CD14-positive monocyte (primary cell): ENCODE measurements at regions not wholly inside any gene's neighbourhood (a gene's known extent, or its start where the extent isn't known, plus 50 kb on each side); places are given as distances from the start of the nearest gene placed in this dataset.
"Not testable (repeated sequence)": the region's sequence is repeated elsewhere in the genome, so short reads cannot be mapped to it uniquely, and the experiment has no call there.

Experiments
- DNase-seq, 3 donors: peaks; one replicate each; pipeline ENCODE4 v3.0.0-alpha.2; 2011 to 2022
- H2AFZ ChIP-seq: 2 replicates; pipeline ENCODE4 v1.6.0; 2012; ENCODE audit warnings: mild to moderate bottlenecking, low read depth, low read length, inconsistent platforms; ENCODE audit not compliant: insufficient read depth, poor library complexity, severe bottlenecking
- H3K27ac ChIP-seq, 2 donors: 1 replicate in 1 of 2; 2 replicates in 1 of 2; pipeline ENCODE4 v1.5.1; 2012 to 2013; ENCODE audit warnings: low read length in 2 of 2, control low read depth in 1 of 2, inconsistent platforms in 1 of 2, low read depth in 1 of 2, mild to moderate bottlenecking in 1 of 2
- H3K27me3 ChIP-seq, 2 donors: one replicate each; pipeline versions ENCODE4 v1.6.0 to v1.6.1; 2011 to 2013; ENCODE audit warnings: low read length in 2 of 2; ENCODE audit not compliant: control insufficient read depth in 2 of 2, insufficient read depth in 2 of 2
- H3K36me3 ChIP-seq, 2 donors: replicated peaks in 1 of 2; 1 replicate in 1 of 2; 2 replicates in 1 of 2; pipeline versions ENCODE4 v1.5.1 to v1.6.1; 2012 to 2013; ENCODE audit warnings: low read length in 2 of 2, control low read depth in 1 of 2, inconsistent platforms in 1 of 2, mild to moderate bottlenecking in 1 of 2; ENCODE audit not compliant: insufficient read depth in 2 of 2, control insufficient read depth in 1 of 2
- H3K4me1 ChIP-seq, 2 donors: 1 replicate in 1 of 2; 2 replicates in 1 of 2; pipeline versions ENCODE4 v1.5.1 to v1.6.1; 2012 to 2013; ENCODE audit warnings: low read length in 2 of 2, control low read depth in 1 of 2, inconsistent platforms in 1 of 2, mild to moderate bottlenecking in 1 of 2, moderate library complexity in 1 of 2; ENCODE audit not compliant: insufficient read depth in 2 of 2, control insufficient read depth in 1 of 2
- H3K4me2 ChIP-seq: replicated peaks from 2 replicates; pipeline ENCODE3; 2012; ENCODE audit warnings: low read length, moderate library complexity, mild to moderate bottlenecking; ENCODE audit not compliant: poor library complexity, severe bottlenecking; ENCODE audit errors: extremely low read depth
- H3K4me3 ChIP-seq, 3 experiments: fragments of 200-600 bp in 1 of 3; sonication (generic) in 1 of 3; replicated peaks in 1 of 3; 1 replicate in 2 of 3; 2 replicates in 1 of 3; pipeline ENCODE4 v1.5.1; 2011 to 2013; ENCODE audit warnings: low read length in 3 of 3, mild to moderate bottlenecking in 3 of 3, control low read depth in 2 of 3, low read depth in 2 of 3, inconsistent platforms in 1 of 3, moderate library complexity in 1 of 3
- H3K79me2 ChIP-seq: 2 replicates; pipeline ENCODE4 v1.6.0; 2012; ENCODE audit warnings: mild to moderate bottlenecking, control low read depth, inconsistent platforms, low read length, moderate library complexity; ENCODE audit not compliant: insufficient read depth
- H3K9ac ChIP-seq: 2 replicates; pipeline ENCODE4 v1.6.0; 2017; ENCODE audit warnings: low read length, mild to moderate bottlenecking; ENCODE audit not compliant: insufficient read depth, poor library complexity, severe bottlenecking
- H3K9me3 ChIP-seq, 2 donors: replicated peaks in 1 of 2; 1 replicate in 1 of 2; 2 replicates in 1 of 2; pipeline versions ENCODE4 v1.5.1 to v1.6.1; 2012 to 2013; ENCODE audit warnings: low read length in 2 of 2, control low read depth in 1 of 2; ENCODE audit not compliant: control insufficient read depth in 1 of 2, insufficient read depth in 1 of 2
- H4K20me1 ChIP-seq: 2 replicates; pipeline ENCODE4 v1.6.0; 2012; ENCODE audit warnings: mild to moderate bottlenecking, low read length, control low read depth, moderate library complexity; ENCODE audit not compliant: insufficient read depth
- H3K27ac Mint-ChIP-seq, 7 donors: one replicate each; pipeline ENCODE4 v1.8.0; 2020; ENCODE audit warnings: mild to moderate bottlenecking in 7 of 7, mixed read lengths in 7 of 7, moderate library complexity in 6 of 7, inconsistent platforms in 2 of 7
- H3K27me3 Mint-ChIP-seq, 3 donors: one replicate each; pipeline ENCODE4 v1.8.0; 2021 to 2022; ENCODE audit warnings: low read depth in 3 of 3, mild to moderate bottlenecking in 3 of 3, mixed read lengths in 3 of 3, moderate library complexity in 3 of 3, inconsistent platforms in 1 of 3
- H3K36me3 Mint-ChIP-seq, 2 donors: one replicate each; pipeline ENCODE4 v1.8.0; 2020; ENCODE audit warnings: mixed read lengths in 2 of 2, inconsistent platforms in 1 of 2, mild to moderate bottlenecking in 1 of 2
- H3K4me1 Mint-ChIP-seq: one replicate; pipeline ENCODE4 v1.8.0; 2020; ENCODE audit warnings: mild to moderate bottlenecking, mixed read lengths
- H3K4me3 Mint-ChIP-seq, 2 donors: one replicate each; pipeline ENCODE4 v1.8.0; 2020; ENCODE audit warnings: mild to moderate bottlenecking in 2 of 2, mixed read lengths in 2 of 2, moderate library complexity in 1 of 2
- H3K9me3 Mint-ChIP-seq, 7 donors: one replicate each; pipeline ENCODE4 v1.8.0; 2020 to 2022; ENCODE audit warnings: mixed read lengths in 7 of 7, mild to moderate bottlenecking in 6 of 7, moderate library complexity in 6 of 7, inconsistent platforms in 2 of 7
- WGBS: methylation state at CpG from one replicate; pipeline ENCODE4 v1.1.5; 2013; ENCODE audit warnings: missing lambda C conversion rate; ENCODE audit not compliant: insufficient coverage; 5-methylcytosine and 5-hydroxymethylcytosine counted together
- intact Hi-C, 2 donors: fragments of 100-400 bp; cut with micrococcal nuclease; formaldehyde crosslinking; loops; one replicate each; pipeline versions ENCODE4 v1.15.0 to v1.15.1; 2023
- TF ChIP-seq, protein P1 (sequence below): fragments of 200-600 bp; IDR thresholded peaks from one replicate; pipeline ENCODE4 v1.8.0; 2022; ENCODE audit warnings: antibody characterized with exemption, mild to moderate bottlenecking

GRCh38 chr9:68593760-68594159 is 53.1 kb upstream of the TMEM252 start:
- H3K9me3 Mint-ChIP-seq: peaks cover under 1 to 17% (median 9%) of the 10 kb centered on the region in 7 donors
- H4K20me1 ChIP-seq, H3K36me3 Mint-ChIP-seq, H3K4me2 ChIP-seq, H3K27me3 Mint-ChIP-seq, H3K36me3 ChIP-seq, H3K27me3 ChIP-seq, H3K79me2 ChIP-seq, intact Hi-C loops, H3K4me3 Mint-ChIP-seq, H3K4me1 ChIP-seq, DNase-seq, H3K4me1 Mint-ChIP-seq, H3K27ac ChIP-seq, H3K4me3 ChIP-seq, H3K27ac Mint-ChIP-seq, H3K9ac ChIP-seq, H2AFZ ChIP-seq: not testable (repeated sequence)
- WGBS: no CpG with 5 or more reads among the region's 2 CpGs
- H3K9me3 ChIP-seq: peaks cover 0 to 11% of the 10 kb centered on the region in 2 donors

DNA sequence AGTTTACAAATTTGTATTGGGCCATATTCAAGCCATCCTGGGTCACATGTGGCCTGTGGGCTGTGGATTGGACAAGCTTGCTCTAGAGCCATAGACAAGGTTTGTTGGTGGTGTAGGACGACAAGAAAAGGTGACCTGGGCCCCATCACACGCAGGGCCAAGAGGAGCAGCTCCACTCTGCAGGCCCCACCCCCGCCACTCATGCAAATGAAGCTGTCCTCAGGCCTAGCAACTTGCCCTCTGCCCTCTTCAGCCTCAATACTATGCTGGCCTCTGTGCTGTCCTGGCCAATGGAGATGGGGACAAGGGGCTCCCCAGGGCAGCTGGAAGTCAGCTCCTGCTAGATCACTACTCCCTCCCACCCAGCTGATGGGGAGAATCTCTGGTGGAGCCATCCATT is 55.2 kb upstream of the TMEM252 start:
- H3K36me3 Mint-ChIP-seq: no peaks in the 10 kb centered on the region
- Histone ChIP-seq H3K4me3 (no peak overlapping the region), H3K4me2 (no peak overlapping the region), H3K9me3 (peaks cover 0 to 11% of the 10 kb centered on the region in 2 donors), H4K20me1 (no peaks in the 10 kb centered on the region), H3K4me1 (no peaks in the 10 kb centered on the region), H3K9ac (no peak overlapping the region), H3K36me3 (no peaks in the 10 kb centered on the region), H3K27ac (no peak overlapping the region), H2AFZ (no peak overlapping the region), H3K27me3 (no peaks in the 10 kb centered on the region), H3K79me2 (no peaks in the 10 kb centered on the region)
- no peak overlapping the region for H3K4me3 Mint-ChIP-seq
- H3K4me1 Mint-ChIP-seq: no peaks in the 10 kb centered on the region
- no peak for DNase-seq
- intact Hi-C loops: loop anchor here in 1 of 2 donors (5.0 kb wide), 1 partner anchor 426 kb away; no protein-coding TSS in a partner anchor
- peaks cover 0 to 7% (median 2%) of the 10 kb centered on the region in 3 donors for H3K27me3 Mint-ChIP-seq
- peaks cover 0 to 10% (median 4%) of the 10 kb centered on the region in 7 donors for H3K9me3 Mint-ChIP-seq
- TF ChIP-seq, protein P1, sequence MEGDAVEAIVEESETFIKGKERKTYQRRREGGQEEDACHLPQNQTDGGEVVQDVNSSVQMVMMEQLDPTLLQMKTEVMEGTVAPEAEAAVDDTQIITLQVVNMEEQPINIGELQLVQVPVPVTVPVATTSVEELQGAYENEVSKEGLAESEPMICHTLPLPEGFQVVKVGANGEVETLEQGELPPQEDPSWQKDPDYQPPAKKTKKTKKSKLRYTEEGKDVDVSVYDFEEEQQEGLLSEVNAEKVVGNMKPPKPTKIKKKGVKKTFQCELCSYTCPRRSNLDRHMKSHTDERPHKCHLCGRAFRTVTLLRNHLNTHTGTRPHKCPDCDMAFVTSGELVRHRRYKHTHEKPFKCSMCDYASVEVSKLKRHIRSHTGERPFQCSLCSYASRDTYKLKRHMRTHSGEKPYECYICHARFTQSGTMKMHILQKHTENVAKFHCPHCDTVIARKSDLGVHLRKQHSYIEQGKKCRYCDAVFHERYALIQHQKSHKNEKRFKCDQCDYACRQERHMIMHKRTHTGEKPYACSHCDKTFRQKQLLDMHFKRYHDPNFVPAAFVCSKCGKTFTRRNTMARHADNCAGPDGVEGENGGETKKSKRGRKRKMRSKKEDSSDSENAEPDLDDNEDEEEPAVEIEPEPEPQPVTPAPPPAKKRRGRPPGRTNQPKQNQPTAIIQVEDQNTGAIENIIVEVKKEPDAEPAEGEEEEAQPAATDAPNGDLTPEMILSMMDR: no peak
- peak overlapping the region in 1 of 7 donors; percentile 43 for H3K27ac Mint-ChIP-seq
- 100% methylated on average over 2 of the region's 3 CpGs for WGBS
